ENCODE measurements at regions not wholly inside any gene's neighbourhood (a gene's known extent, or its start where the extent isn't known, plus 50 kb on each side); places are given as distances from the start of the nearest gene placed in this dataset.

DNA sequence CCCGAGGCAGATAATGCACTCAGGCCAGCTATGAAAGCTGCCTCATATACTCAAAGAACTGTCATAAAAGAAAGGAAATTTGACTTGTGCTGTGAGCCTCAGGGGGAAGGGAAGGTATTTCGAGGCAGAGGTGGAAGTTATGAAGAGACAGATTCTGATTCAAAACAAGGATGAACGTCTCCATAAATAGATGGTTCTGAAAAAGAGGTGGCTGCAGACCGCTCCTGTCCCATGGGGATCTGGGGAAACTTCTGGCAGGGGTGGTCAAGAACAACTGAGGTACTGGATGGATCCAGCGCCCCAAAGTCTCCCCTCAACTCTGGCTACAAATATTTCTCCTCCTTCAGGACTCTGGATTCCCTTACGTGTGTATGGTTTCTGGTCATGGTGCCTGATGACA lies 168.1 kb upstream of the IRS2 start:
- TF ChIP-seq MEF2A (IDR thresholded peaks at IDR 0.05; ENCODE audit: borderline replicate concordance, low read depth) (no peak), GATA2 (CRISPR knock-in tag; IDR thresholded peaks at IDR 0.05) (no peak), CHD2 (IDR thresholded peaks at IDR 0.05; ENCODE audit: low read length, partially characterized antibody) (no peak), GABPA (IDR thresholded peaks at IDR 0.05; ENCODE audit: low read depth) (no peak), SIN3A (IDR thresholded peaks at IDR 0.05; ENCODE audit: borderline replicate concordance, low read depth, low read length) (no peak), RAD21 (IDR thresholded peaks at IDR 0.05; ENCODE audit: low read length) (no peak), POLR2AphosphoS5 (IDR thresholded peaks at IDR 0.05; ENCODE audit: low read depth, low read length) (no peak), NRF1 (IDR thresholded peaks at IDR 0.05; ENCODE audit: low read depth, low read length) (no peak), TCF12 (IDR thresholded peaks at IDR 0.05) (no peak), FOXJ3 (CRISPR knock-in tag; IDR thresholded peaks at IDR 0.05) (no peak), FOSL2 (IDR thresholded peaks at IDR 0.05; ENCODE audit: borderline replicate concordance, low read depth) (no peak), SMC3 (IDR thresholded peaks at IDR 0.05; ENCODE audit: low read depth, low read length) (no peak), RXRA (IDR thresholded peaks at IDR 0.05; ENCODE audit: borderline replicate concordance, low read depth) (no peak), EZH2phosphoT487 (IDR thresholded peaks at IDR 0.05; ENCODE audit: borderline replicate concordance, low read depth) (no peak), TAF1 (IDR thresholded peaks at IDR 0.05; ENCODE audit: borderline replicate concordance, low read depth, low read length) (no peak), ELF1 (IDR thresholded peaks at IDR 0.05) (no peak)
- TF ChIP-seq, protein P1, sequence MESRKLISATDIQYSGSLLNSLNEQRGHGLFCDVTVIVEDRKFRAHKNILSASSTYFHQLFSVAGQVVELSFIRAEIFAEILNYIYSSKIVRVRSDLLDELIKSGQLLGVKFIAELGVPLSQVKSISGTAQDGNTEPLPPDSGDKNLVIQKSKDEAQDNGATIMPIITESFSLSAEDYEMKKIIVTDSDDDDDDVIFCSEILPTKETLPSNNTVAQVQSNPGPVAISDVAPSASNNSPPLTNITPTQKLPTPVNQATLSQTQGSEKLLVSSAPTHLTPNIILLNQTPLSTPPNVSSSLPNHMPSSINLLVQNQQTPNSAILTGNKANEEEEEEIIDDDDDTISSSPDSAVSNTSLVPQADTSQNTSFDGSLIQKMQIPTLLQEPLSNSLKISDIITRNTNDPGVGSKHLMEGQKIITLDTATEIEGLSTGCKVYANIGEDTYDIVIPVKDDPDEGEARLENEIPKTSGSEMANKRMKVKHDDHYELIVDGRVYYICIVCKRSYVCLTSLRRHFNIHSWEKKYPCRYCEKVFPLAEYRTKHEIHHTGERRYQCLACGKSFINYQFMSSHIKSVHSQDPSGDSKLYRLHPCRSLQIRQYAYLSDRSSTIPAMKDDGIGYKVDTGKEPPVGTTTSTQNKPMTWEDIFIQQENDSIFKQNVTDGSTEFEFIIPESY (IDR thresholded peaks at IDR 0.05; ENCODE audit: borderline replicate concordance, low read depth): no peak
- TF ChIP-seq, protein P2, sequence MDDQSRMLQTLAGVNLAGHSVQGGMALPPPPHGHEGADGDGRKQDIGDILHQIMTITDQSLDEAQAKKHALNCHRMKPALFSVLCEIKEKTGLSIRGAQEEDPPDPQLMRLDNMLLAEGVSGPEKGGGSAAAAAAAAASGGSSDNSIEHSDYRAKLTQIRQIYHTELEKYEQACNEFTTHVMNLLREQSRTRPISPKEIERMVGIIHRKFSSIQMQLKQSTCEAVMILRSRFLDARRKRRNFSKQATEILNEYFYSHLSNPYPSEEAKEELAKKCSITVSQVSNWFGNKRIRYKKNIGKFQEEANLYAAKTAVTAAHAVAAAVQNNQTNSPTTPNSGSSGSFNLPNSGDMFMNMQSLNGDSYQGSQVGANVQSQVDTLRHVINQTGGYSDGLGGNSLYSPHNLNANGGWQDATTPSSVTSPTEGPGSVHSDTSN (IDR thresholded peaks at IDR 0.05): no peak
- TF ChIP-seq, protein P3, sequence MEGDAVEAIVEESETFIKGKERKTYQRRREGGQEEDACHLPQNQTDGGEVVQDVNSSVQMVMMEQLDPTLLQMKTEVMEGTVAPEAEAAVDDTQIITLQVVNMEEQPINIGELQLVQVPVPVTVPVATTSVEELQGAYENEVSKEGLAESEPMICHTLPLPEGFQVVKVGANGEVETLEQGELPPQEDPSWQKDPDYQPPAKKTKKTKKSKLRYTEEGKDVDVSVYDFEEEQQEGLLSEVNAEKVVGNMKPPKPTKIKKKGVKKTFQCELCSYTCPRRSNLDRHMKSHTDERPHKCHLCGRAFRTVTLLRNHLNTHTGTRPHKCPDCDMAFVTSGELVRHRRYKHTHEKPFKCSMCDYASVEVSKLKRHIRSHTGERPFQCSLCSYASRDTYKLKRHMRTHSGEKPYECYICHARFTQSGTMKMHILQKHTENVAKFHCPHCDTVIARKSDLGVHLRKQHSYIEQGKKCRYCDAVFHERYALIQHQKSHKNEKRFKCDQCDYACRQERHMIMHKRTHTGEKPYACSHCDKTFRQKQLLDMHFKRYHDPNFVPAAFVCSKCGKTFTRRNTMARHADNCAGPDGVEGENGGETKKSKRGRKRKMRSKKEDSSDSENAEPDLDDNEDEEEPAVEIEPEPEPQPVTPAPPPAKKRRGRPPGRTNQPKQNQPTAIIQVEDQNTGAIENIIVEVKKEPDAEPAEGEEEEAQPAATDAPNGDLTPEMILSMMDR (IDR thresholded peaks at IDR 0.05): no peak
- no peaks in the 10 kb centered on the region for H3K79me2 ChIP-seq (ENCODE audit: insufficient read depth)
- no peaks in the 10 kb centered on the region for H4K20me1 ChIP-seq (ENCODE audit: insufficient read depth)
- ChIA-PET CTCF (no interaction called here), POLR2A (no interaction called here)
- H3K9ac ChIP-seq: no peak overlapping the region
- no peak overlapping the region for H3K27ac ChIP-seq (ENCODE audit: low read depth in 2 of 2, low read length in 1 of 2)
- H3K36me3 ChIP-seq (replicated peaks in 1 of 2; ENCODE audit: control insufficient read depth in 1 of 2, insufficient read depth in 2 of 2, low read length in 1 of 2): no peaks in the 10 kb centered on the region
- no peaks in the 10 kb centered on the region for H3K4me1 ChIP-seq (ENCODE audit: control insufficient read depth in 1 of 2, insufficient read depth in 2 of 2, low read depth in 1 of 2, low read length in 1 of 2)
- peaks cover 3% of the 10 kb centered on the region for H3F3A ChIP-seq (replicated peaks; ENCODE audit: insufficient read depth)
- WGBS (ENCODE audit: low lambda C conversion rate): 58% methylated on average over 5 of the region's 6 CpGs
- H3K4me2 ChIP-seq: no peak overlapping the region
- no peaks in the 10 kb centered on the region for H3K27me3 ChIP-seq (ENCODE audit: insufficient read depth)
- H3K4me3 ChIP-seq (ENCODE audit: low read depth in 2 of 2, low read length in 1 of 2): no peak overlapping the region
- DNase-seq: no peak
- no peaks in the 10 kb centered on the region for H3K9me3 ChIP-seq
- no peaks in the 10 kb centered on the region for H3K9me2 ChIP-seq
- no peak overlapping the region for H2AFZ ChIP-seq (ENCODE audit: low read depth)
